22Rv1 (cell line): ENCODE measurements at regions not wholly inside any gene's neighbourhood (a gene's known extent, or its start where the extent isn't known, plus 50 kb on each side); places are given as distances from the start of the nearest gene placed in this dataset.

Experiments used
- ZFX ChIP-seq: fragments of 450-650 bp; IDR thresholded peaks from 2 replicates; pipeline ENCODE4 v1.6.1; 2017; ENCODE audit warnings: antibody characterized with exemption, borderline replicate concordance
- TF ChIP-seq, protein P1 (sequence below): fragments of 450-650 bp; IDR thresholded peaks from 2 replicates; pipeline ENCODE4 v1.5.1; 2017; ENCODE audit warnings: mild to moderate bottlenecking

- TF ChIP-seq, protein P1, sequence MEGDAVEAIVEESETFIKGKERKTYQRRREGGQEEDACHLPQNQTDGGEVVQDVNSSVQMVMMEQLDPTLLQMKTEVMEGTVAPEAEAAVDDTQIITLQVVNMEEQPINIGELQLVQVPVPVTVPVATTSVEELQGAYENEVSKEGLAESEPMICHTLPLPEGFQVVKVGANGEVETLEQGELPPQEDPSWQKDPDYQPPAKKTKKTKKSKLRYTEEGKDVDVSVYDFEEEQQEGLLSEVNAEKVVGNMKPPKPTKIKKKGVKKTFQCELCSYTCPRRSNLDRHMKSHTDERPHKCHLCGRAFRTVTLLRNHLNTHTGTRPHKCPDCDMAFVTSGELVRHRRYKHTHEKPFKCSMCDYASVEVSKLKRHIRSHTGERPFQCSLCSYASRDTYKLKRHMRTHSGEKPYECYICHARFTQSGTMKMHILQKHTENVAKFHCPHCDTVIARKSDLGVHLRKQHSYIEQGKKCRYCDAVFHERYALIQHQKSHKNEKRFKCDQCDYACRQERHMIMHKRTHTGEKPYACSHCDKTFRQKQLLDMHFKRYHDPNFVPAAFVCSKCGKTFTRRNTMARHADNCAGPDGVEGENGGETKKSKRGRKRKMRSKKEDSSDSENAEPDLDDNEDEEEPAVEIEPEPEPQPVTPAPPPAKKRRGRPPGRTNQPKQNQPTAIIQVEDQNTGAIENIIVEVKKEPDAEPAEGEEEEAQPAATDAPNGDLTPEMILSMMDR: no peak
- no peak for TF ChIP-seq ZFX
Observed at GRCh38 chr20:11844691-11845090, 73.0 kb upstream of the BTBD3 start.
